Osteoblast (primary cell): ENCODE measurements at regions not wholly inside any gene's neighbourhood (a gene's known extent, or its start where the extent isn't known, plus 50 kb on each side); places are given as distances from the start of the nearest gene placed in this dataset.

ENCODE experiments used
- DNase-seq: peaks from one replicate; pipeline ENCODE4 v3.0.0; 2011; ENCODE audit warnings: low spot score, mixed read lengths; ENCODE audit not compliant: insufficient read length; ENCODE audit errors: missing footprints
- H2AFZ ChIP-seq: 2 replicates; pipeline ENCODE4 v1.6.0; 2011; ENCODE audit warnings: mild to moderate bottlenecking, low read length
- H3K27ac ChIP-seq: 2 replicates; pipeline ENCODE4 v1.5.1; 2011; ENCODE audit warnings: mild to moderate bottlenecking, low read depth, low read length, moderate library complexity
- H3K27me3 ChIP-seq: 2 replicates; pipeline ENCODE4 v1.6.0; 2012; ENCODE audit warnings: mild to moderate bottlenecking, control low read depth, inconsistent platforms, low read length, moderate library complexity; ENCODE audit not compliant: insufficient read depth
- H3K36me3 ChIP-seq: 2 replicates; pipeline ENCODE4 v1.5.1; 2011; ENCODE audit warnings: mild to moderate bottlenecking, low read length, control low read depth, moderate library complexity; ENCODE audit not compliant: insufficient read depth
- H3K4me1 ChIP-seq: 2 replicates; pipeline ENCODE4 v1.5.1; 2011; ENCODE audit warnings: mild to moderate bottlenecking, low read length, control low read depth, moderate library complexity; ENCODE audit not compliant: insufficient read depth
- H3K4me2 ChIP-seq: 2 replicates; pipeline ENCODE4 v1.6.0; 2011; ENCODE audit warnings: mild to moderate bottlenecking, low read length; ENCODE audit not compliant: insufficient read depth
- H3K4me3 ChIP-seq: fragments of 200-600 bp; sonication (generic); 3 replicates; pipeline ENCODE4 v1.5.1; 2012; ENCODE audit warnings: mild to moderate bottlenecking, low read length, inconsistent platforms; ENCODE audit not compliant: insufficient read depth
- H3K79me2 ChIP-seq: 2 replicates; pipeline ENCODE4 v1.6.0; 2012; ENCODE audit warnings: mild to moderate bottlenecking, low read length, control low read depth, inconsistent platforms; ENCODE audit not compliant: insufficient read depth
- H3K9me3 ChIP-seq: 2 replicates; pipeline ENCODE4 v1.5.1; 2011; ENCODE audit warnings: low read depth, low read length, control low read depth
- H4K20me1 ChIP-seq: 2 replicates; pipeline ENCODE4 v1.6.0; 2012; ENCODE audit warnings: mild to moderate bottlenecking, low read length, control low read depth; ENCODE audit not compliant: insufficient read depth
- CTCF ChIP-seq: IDR thresholded peaks from 2 replicates; pipeline ENCODE4 v1.5.1; 2011; ENCODE audit warnings: mild to moderate bottlenecking, low read depth, low read length, moderate library complexity; ENCODE audit errors: extremely low read depth

GRCh38 chr1:56399326-56399725, 180.0 kb downstream of the PLPP3 start:
- Histone ChIP-seq H3K4me2 (no peak overlapping the region), H3K9me3 (no peaks in the 10 kb centered on the region), H3K4me3 (no peak overlapping the region), H3K36me3 (no peaks in the 10 kb centered on the region), H3K27ac (no peak overlapping the region), H3K27me3 (no peaks in the 10 kb centered on the region), H3K79me2 (no peaks in the 10 kb centered on the region), H3K4me1 (peaks cover 6% of the 10 kb centered on the region), H2AFZ (no peak overlapping the region), H4K20me1 (no peaks in the 10 kb centered on the region)
- TF ChIP-seq CTCF, result no peak
- DNase-seq, result no peak

GRCh38 chr1:56397811-56398231, 181.5 kb downstream of the PLPP3 start:
- Histone ChIP-seq H3K4me1 (no peaks in the 10 kb centered on the region), H3K9me3 (no peaks in the 10 kb centered on the region), H3K36me3 (no peaks in the 10 kb centered on the region), H3K4me3 (no peak overlapping the region), H4K20me1 (no peaks in the 10 kb centered on the region), H2AFZ (no peak overlapping the region), H3K4me2 (no peak overlapping the region), H3K79me2 (no peaks in the 10 kb centered on the region), H3K27me3 (no peaks in the 10 kb centered on the region), H3K27ac (no peak overlapping the region)
- TF ChIP-seq CTCF, result no peak
- no peak for DNase-seq

DNA sequence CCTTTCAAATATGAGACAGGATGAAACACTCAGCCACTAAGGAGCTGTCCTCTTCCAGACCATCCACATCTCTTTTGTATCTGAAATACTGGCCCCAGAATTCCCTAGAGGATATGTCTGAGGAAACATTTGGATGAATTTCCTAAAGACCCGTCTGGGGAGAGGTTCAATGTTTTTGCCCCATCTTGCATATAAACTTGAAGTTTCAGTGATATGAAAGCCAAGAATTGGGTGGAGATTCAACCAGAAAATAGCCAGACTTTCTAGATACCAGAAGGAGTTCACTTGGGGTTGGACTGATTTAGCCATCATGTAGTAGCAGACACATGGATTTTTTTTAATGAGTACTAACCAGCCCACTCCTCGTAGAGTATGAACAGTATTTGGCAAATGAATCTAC, 182.0 kb downstream of the PLPP3 start:
- Histone ChIP-seq H3K4me2 (no peak overlapping the region), H3K27ac (no peak overlapping the region), H3K4me1 (no peaks in the 10 kb centered on the region), H2AFZ (no peak overlapping the region), H3K27me3 (no peaks in the 10 kb centered on the region), H3K36me3 (no peaks in the 10 kb centered on the region), H4K20me1 (no peaks in the 10 kb centered on the region), H3K9me3 (no peaks in the 10 kb centered on the region), H3K4me3 (no peak overlapping the region), H3K79me2 (no peaks in the 10 kb centered on the region)
- no peak for TF ChIP-seq CTCF
- no peak for DNase-seq

DNA sequence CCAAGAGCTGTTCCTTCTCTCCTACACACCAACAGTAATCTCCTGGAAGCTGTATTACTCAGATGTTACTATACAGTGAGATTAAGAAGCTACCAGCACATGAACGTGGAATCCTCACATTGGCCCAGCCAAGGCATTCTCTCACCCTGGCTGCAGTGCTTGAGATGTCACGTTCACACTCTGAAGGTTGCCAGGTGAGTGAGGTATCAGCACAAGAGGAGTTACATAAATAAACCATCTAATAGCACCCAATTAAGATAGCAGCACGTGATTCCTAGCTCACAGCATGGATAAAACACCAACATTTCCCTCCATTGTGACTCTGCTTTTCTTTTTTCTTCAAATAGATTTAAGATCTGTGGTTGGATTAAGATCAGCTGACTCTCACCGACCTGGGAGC, 182.8 kb downstream of the PLPP3 start:
- Histone ChIP-seq H3K36me3 (no peaks in the 10 kb centered on the region), H3K79me2 (no peaks in the 10 kb centered on the region), H3K27ac (no peak overlapping the region), H3K9me3 (no peaks in the 10 kb centered on the region), H3K4me3 (no peak overlapping the region), H3K4me2 (no peak overlapping the region), H3K27me3 (no peaks in the 10 kb centered on the region), H3K4me1 (no peaks in the 10 kb centered on the region), H2AFZ (no peak overlapping the region), H4K20me1 (no peaks in the 10 kb centered on the region)
- no peak for TF ChIP-seq CTCF
- DNase-seq, result no peak
